ENCODE measurements at regions not wholly inside any gene's neighbourhood (a gene's known extent, or its start where the extent isn't known, plus 50 kb on each side); places are given as distances from the start of the nearest gene placed in this dataset.

DNA sequence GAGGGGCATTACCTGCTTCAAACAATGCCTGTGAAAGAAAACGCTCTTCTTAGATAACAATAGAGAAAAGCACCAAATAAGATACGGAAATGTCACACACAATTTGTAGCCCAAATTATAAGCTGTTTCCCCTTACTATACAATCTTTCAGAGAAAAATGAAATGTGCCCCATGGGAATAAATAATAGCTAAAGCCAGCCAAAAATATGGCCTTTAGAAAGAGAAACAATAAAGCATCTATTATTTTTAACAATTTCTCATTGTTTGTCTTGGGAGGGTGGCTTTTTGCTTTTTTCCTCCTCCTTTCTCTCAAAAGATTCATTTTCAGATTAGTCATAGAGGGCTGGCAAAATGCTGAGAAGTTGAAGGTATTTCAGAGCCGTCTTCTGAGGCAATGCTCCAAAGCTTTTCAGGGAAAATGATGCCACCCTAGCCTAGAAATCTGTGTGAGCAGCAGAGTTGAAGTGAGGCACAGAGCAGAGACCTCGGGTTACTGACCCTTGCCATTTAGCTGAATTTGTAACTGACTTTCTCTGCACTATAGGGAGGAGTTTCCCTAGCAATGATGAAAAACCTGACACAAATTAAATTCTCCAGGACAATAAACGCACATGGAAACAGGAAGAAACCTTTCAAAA lies 86.3 kb upstream of the PRICKLE2 start:
- CTCF ChIA-PET, result no interaction called here

DNA sequence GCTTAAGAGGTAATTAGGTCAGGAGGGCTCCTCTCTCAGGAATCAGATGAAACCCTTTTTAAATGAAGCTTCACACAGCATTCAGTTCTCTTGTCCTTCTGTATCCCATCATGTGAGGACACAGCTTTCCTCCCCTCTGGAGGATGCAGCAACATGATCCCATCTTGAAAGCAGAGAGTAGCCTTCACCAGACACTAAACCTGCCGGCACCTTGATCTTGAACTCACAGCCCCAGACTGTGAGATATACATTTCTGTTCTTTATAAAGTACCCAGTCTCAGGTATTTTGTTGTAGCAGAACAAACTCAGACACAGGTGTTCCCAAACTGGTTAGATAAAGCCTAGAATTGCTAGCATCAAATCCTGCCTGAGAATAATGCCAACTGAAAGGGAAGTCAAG lies 83.7 kb upstream of the PRICKLE2 start:
- Mint-ChIP-seq H3K4me3 (no peak overlapping the region), H3K27me3 (no peaks in the 10 kb centered on the region), H3K4me1 (ENCODE audit: low read depth) (no peaks in the 10 kb centered on the region), H3K27ac (no peak overlapping the region), H3K9me3 (no peaks in the 10 kb centered on the region), H3K36me3 (ENCODE audit: low read depth) (no peaks in the 10 kb centered on the region)
- ChIA-PET POLR2A (no interaction called here), CTCF (interaction anchor here (0.5 kb wide), 1 partner anchor 72 kb away, joined by 3 read pairs; no protein-coding TSS in a partner anchor)
- TF ChIP-seq, protein P1, sequence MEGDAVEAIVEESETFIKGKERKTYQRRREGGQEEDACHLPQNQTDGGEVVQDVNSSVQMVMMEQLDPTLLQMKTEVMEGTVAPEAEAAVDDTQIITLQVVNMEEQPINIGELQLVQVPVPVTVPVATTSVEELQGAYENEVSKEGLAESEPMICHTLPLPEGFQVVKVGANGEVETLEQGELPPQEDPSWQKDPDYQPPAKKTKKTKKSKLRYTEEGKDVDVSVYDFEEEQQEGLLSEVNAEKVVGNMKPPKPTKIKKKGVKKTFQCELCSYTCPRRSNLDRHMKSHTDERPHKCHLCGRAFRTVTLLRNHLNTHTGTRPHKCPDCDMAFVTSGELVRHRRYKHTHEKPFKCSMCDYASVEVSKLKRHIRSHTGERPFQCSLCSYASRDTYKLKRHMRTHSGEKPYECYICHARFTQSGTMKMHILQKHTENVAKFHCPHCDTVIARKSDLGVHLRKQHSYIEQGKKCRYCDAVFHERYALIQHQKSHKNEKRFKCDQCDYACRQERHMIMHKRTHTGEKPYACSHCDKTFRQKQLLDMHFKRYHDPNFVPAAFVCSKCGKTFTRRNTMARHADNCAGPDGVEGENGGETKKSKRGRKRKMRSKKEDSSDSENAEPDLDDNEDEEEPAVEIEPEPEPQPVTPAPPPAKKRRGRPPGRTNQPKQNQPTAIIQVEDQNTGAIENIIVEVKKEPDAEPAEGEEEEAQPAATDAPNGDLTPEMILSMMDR (IDR thresholded peaks at IDR 0.05), result no peak
- intact Hi-C loops (cut with micrococcal nuclease), result no loop called here
- no peak for ATAC-seq
- no peak for DNase-seq

More for the DNA sequence above, 86.3 kb upstream of the PRICKLE2 start:
- no peaks in the 10 kb centered on the region for H3K27me3 Mint-ChIP-seq
- no peaks in the 10 kb centered on the region for H3K36me3 Mint-ChIP-seq (ENCODE audit: low read depth)
- no peaks in the 10 kb centered on the region for H3K9me3 Mint-ChIP-seq
- no peak overlapping the region for H3K4me3 Mint-ChIP-seq
- no peaks in the 10 kb centered on the region for H3K4me1 Mint-ChIP-seq (ENCODE audit: low read depth)
- POLR2A ChIA-PET, result no interaction called here
- no peak overlapping the region for H3K27ac Mint-ChIP-seq
- ATAC-seq (no peak), DNase-seq (no peak)
- intact Hi-C loops (cut with micrococcal nuclease), result no loop called here
- TF ChIP-seq, protein P1 (IDR thresholded peaks at IDR 0.05), result no peak

DNA sequence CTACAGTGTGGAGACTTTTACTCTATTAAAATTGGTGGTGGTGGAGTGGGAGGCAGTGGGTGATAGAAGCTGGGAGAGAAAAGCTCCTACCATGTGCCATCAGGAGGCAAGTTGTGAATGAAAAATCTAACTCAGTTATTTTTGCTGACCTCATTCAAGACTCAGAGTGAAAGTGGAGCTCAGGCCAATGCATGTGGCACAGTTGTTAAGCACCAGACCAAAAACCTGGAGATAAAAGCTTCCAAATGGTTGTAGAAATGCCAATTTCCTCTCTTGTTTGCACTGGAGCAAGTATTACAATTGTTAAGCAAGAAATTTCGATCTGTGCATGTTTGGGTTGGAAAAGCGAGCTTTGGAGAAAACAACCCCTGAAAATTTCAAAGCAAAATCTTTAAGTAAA lies 81.5 kb upstream of the PRICKLE2 start:
- no peaks in the 10 kb centered on the region for H3K4me1 Mint-ChIP-seq (ENCODE audit: low read depth)
- ATAC-seq, result no peak
- CTCF ChIA-PET, result interaction anchor here (1.0 kb wide), 1 partner anchor 90 kb away, joined by 3 read pairs; no protein-coding TSS in a partner anchor
- H3K27ac Mint-ChIP-seq, result no peak overlapping the region
- no peak for DNase-seq
- no peak overlapping the region for H3K4me3 Mint-ChIP-seq
- no peaks in the 10 kb centered on the region for H3K27me3 Mint-ChIP-seq
- intact Hi-C loops (cut with micrococcal nuclease), result no loop called here
- no peaks in the 10 kb centered on the region for H3K9me3 Mint-ChIP-seq
- POLR2A ChIA-PET, result no interaction called here
- no peaks in the 10 kb centered on the region for H3K36me3 Mint-ChIP-seq (ENCODE audit: low read depth)
- TF ChIP-seq, protein P1 (IDR thresholded peaks at IDR 0.05), result no peak

DNA sequence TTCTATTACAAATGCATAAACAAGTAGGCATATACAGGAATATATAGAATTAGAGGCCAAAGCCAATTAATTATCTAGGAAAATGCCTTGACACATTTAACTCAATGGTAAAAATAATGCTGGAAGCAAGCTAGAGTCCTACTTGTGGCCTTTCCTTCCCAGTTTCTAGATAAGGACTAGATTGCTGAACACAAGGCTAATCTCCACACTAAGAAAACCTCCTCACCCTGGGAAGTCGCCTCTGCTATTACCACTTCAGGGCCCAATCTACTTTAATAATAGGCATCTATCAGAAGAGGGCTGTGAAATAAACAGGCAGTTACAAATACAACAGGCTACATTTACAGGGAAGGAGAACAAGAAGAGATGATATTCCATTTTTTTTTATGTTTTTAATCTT lies 80.5 kb upstream of the PRICKLE2 start:
- no peaks in the 10 kb centered on the region for H3K4me1 Mint-ChIP-seq (ENCODE audit: low read depth)
- DNase-seq (no peak), ATAC-seq (no peak)
- H3K9me3 Mint-ChIP-seq, result no peaks in the 10 kb centered on the region
- no peaks in the 10 kb centered on the region for H3K36me3 Mint-ChIP-seq (ENCODE audit: low read depth)
- intact Hi-C loops (cut with micrococcal nuclease), result no loop called here
- no peak overlapping the region for H3K4me3 Mint-ChIP-seq
- no peak overlapping the region for H3K27ac Mint-ChIP-seq
- peaks cover 2% of the 10 kb centered on the region for H3K27me3 Mint-ChIP-seq
- ChIA-PET POLR2A (no interaction called here), CTCF (no interaction called here)
- TF ChIP-seq, protein P1 (IDR thresholded peaks at IDR 0.05), result no peak

DNA sequence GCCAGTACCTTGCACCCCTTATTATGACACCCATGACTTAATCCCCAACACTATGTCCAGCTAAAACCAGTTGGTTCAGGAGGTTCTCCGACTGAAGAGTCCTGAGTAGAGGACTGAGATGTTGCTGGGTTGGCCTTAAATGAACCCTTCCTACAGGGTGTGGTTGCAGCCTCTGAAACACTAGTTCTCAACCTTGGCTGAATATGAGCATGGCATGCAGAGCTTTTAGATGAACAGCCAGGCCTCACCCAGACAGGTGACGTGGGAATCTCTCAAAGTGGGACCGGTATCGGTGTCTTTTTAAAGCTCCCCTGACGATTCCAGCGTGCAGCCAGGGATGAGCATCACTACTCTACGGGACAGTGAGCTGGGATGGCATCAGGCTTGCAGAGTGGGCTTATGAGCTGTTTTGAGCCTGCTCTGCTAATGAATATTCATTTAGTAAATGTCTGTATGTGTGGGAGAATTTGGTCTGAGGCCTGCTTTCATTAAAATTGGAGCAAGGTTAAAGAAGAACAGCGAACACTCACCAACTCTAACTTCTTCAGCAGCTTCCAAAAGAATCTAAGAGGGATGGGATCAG lies 79.7 kb upstream of the PRICKLE2 start:
- H3K9me3 Mint-ChIP-seq, result no peaks in the 10 kb centered on the region
- peaks cover 2% of the 10 kb centered on the region for H3K27me3 Mint-ChIP-seq
- ATAC-seq (no peak), DNase-seq (no peak)
- no peaks in the 10 kb centered on the region for H3K36me3 Mint-ChIP-seq (ENCODE audit: low read depth)
- TF ChIP-seq, protein P1 (IDR thresholded peaks at IDR 0.05), result no peak
- no peak overlapping the region for H3K4me3 Mint-ChIP-seq
- no peaks in the 10 kb centered on the region for H3K4me1 Mint-ChIP-seq (ENCODE audit: low read depth)
- no peak overlapping the region for H3K27ac Mint-ChIP-seq
- ChIA-PET POLR2A (interaction anchor here (0.5 kb wide), 1 partner anchor 137 kb away, joined by 3 read pairs; no protein-coding TSS in a partner anchor), CTCF (no interaction called here)
- intact Hi-C loops (cut with micrococcal nuclease), result no loop called here
